NCI-H1436 treated with DMSO at 0.1 percent for 48 hours (cell line): ENCODE measurements at regions not wholly inside any gene's neighbourhood (a gene's known extent, or its start where the extent isn't known, plus 50 kb on each side); places are given as distances from the start of the nearest gene placed in this dataset.
"Not testable (repeated sequence)": the region's sequence is repeated elsewhere in the genome, so short reads cannot be mapped to it uniquely, and the experiment has no call there.

Experiments used
- DNase-seq: peaks from one replicate; lab custom pipeline; 2025; lab: John Stamatoyannopoulos, UW

- no peak for DNase-seq
These were observed 169.2 kb upstream of the ATP6AP2 start for GRCh38 chrX:40411340-40412111.

GRCh38 chrX:40410859-40411258 lies 169.9 kb upstream of the ATP6AP2 start:
- DNase-seq: no peak

- DNase-seq: no peak
These were observed 174.4 kb upstream of the ATP6AP2 start for GRCh38 chrX:40406330-40406859.

DNA sequence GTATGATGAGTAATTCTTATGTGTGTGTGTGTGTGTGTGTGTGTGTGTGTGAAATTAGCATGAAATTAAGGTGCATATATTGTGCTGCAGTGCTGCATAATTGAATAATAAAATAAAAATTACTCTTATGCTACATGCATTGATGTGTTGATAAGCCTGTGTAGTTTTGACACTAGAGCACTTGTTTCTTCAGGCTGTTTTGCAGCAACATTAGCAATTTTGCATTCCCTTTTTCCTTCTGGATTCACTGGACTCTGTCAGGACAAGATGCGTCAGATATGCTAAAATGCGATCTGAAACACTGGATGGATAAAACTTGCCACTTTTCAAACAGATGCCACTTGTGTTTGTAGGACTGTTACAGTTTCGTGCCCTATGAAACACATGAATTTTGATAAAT lies 175.4 kb upstream of the ATP6AP2 start:
- no peak for DNase-seq

DNA sequence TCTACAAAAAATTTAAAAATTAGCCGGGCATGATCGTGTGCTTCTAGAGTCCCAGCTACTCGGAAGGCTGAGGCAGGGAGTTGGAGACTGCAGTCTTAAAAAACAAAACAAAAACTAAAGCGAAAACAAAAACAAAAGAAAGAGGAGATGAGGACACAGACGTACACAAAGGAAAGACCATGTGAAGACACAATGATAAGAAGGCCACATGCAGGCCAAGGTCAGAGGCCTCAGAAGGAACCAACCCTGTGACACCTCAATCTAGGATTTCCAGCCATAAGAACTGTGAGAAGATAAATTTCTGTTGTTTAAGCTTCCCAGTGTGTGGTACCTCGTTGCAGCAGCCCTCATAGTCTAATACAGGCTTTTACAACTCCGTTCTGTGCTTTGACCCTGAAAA lies 177.0 kb upstream of the ATP6AP2 start:
- DNase-seq: no peak

GRCh38 chrX:40402831-40403533 lies 177.8 kb upstream of the ATP6AP2 start:
- no peak for DNase-seq

GRCh38 chrX:40395102-40395501 lies 185.7 kb upstream of the ATP6AP2 start:
- DNase-seq: no peak

- DNase-seq: no peak
These were observed 186.5 kb upstream of the ATP6AP2 start for GRCh38 chrX:40394302-40394701.

DNA sequence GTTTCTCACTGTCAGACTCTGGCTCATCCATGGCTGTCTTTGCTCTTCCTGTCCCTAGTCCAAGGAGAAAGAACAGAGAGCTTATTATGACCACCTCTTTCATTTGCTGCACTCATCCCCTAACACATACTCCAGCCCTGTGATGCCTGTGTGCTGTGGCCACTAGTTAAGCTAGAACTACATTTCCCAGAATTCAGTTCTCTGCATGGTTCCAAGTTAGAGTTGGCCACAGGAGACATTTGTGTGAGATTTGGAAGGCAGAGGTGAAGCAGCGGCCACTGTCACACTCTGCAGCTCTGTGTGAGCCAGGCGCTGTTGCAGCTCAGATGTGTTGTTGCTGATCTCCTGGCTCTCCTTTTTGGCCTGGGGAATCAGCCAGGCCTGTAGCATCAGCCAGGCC lies 188.2 kb upstream of the ATP6AP2 start:
- no peak for DNase-seq

- no peak for DNase-seq
These were observed 189.1 kb upstream of the ATP6AP2 start for GRCh38 chrX:40391662-40392061.

DNA sequence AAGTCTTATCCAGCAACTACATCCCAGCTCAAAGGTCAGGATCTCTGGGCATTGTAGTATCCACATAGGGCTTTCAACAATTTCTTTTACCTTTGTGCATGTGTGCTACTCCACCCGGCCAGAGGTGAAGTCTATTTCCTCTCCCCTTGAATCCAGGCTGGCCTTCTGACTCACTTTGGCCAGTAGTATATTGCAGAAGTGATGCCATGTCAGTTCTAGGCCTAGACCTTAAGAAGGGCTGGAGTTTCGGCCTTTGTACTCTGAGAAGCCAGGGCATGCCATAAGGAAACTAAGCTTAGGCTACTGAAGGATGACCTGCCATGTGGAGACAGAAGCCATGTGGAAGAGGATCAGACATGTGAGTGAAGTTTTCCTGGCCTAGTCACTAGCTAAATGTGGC lies 191.2 kb upstream of the ATP6AP2 start:
- DNase-seq: no peak

DNA sequence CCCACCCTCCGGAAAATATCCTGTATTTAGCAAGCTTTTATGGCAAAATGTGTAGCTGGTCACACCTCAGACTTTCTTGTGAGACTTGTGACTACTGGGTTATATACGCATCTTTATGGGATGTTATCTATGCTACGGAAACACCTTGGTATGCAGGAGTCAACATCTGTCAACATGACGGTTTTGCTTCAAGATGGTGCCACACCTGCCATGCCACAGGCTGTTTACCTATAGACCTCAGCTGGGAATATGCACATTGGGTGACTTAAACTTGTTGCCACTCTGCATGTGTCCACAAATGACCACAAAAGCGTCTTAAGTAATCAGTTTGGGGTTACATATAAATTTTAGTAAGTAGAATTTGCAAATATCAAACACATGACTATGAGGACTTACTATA lies 192.3 kb upstream of the ATP6AP2 start:
- DNase-seq: no peak

DNA sequence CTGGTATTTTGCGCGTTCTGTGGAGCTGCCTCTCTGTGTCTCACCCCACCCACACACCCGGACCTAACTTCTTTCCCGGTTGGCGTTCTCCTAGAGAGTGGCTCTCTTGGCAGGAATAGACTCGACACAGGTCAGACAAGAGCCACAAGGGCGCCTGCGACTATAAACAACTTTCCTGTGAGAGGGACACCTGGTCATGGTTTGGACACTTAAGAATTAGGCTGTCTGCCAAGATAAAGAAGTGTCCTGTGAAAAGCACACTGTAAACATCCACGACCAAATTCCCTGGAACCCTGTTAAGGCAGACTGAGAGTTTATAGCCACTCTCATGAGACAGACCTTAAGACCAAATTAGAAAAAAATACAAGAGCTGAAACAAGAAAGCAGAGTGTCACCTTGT lies 192.9 kb upstream of the ATP6AP2 start:
- not testable (repeated sequence) for DNase-seq

DNA sequence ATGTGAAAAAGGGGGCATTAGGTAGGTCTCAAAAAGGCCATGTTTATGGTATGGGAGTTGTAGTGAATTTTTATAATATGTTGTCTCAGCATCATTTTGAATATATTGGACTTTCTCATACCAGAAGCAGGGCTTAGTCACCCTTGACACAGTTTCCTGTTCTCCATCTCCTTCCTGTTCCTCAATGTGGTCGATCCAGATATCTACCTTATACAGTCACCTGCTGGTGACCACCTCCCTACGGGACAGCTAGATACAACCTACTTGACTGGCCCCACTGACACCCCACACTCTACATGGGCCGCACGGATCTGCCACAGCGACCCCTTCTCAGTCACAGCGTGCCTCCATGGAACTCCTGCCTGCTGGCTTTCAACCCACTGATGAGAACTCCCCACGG lies 193.5 kb upstream of the ATP6AP2 start:
- not testable (repeated sequence) for DNase-seq

- DNase-seq: no peak
These were observed 195.1 kb upstream of the ATP6AP2 start for GRCh38 chrX:40385682-40386081.

DNA sequence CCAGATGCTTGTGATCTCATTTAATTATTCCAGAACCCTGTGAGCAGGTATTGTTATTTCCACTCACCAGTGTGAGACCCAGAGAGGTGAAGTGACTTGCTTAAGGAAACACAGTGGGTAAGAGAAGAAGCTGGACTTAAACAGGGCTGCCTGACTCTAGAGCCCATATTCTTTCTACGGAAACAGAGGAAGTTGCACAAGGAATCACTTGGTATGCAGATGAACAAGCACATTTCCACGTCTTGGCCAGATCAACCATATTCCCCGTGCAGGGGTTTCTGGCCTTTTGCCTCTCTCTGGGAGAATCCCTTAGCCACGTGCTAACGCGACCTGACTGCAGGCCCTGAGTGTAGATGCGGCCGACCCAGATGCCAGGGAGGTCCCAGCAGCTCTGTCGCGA lies 195.5 kb upstream of the ATP6AP2 start:
- DNase-seq: no peak

GRCh38 chrX:40383969-40384368 lies 196.8 kb upstream of the ATP6AP2 start:
- no peak for DNase-seq

DNA sequence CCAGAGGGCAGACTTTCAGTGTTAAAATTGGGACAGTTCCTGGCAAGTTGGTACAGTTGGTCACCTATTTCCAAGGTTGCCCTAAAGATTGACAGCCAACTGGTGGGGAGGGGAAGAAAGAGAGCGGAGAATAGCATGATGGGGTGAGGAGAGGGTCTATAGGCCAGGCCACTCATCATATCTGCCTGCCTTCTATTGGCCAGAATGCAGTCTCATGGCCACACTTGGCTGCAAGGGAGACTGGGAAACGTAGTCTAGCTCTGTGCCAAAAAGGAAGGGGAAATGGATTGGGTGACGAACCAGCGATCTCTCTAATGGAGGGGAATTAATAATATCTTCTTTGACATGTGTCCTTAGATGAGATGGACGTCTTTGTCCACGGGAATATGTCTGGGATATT lies 197.4 kb upstream of the ATP6AP2 start:
- no peak for DNase-seq

- DNase-seq: no peak
These were observed 199.9 kb upstream of the ATP6AP2 start for GRCh38 chrX:40380655-40381488.

- DNase-seq: no peak
These were observed 203.1 kb upstream of the ATP6AP2 start for GRCh38 chrX:40377684-40378083.

DNA sequence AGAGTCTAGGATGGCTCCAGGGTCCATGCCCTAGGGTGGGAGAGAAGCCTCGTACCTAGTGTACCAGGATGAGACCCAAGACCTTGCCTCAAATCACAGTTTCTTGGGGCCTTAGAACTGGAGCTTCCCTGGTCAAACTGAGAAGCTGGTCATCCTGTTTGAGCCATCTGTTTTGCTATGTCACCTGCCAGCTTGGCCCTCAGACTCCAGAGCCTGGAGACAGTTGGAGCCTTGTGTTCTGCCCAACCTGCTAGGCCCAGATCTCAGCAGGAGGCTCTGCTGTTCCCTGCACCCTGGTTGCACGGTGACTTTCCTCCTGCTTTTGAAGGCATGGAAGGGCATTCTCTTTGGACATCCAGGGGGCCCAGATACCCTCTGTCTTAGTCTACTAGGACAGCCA lies 206.3 kb upstream of the ATP6AP2 start:
- DNase-seq: no peak

GRCh38 chrX:40373641-40374040 lies 207.1 kb upstream of the ATP6AP2 start:
- DNase-seq: no peak

- no peak for DNase-seq
These were observed 207.7 kb upstream of the ATP6AP2 start for GRCh38 chrX:40373025-40373424.
